GM19463 (cell line): ENCODE measurements at regions not wholly inside any gene's neighbourhood (a gene's known extent, or its start where the extent isn't known, plus 50 kb on each side); places are given as distances from the start of the nearest gene placed in this dataset.

ENCODE experiments used
- ATAC-seq: cut with Tn5 transposase; IDR thresholded peaks from one replicate; pipeline ENCODE4 v1.9.1; 2021; ENCODE audit warnings: mild to moderate bottlenecking, moderate library complexity; ENCODE audit not compliant: unreplicated experiment

DNA sequence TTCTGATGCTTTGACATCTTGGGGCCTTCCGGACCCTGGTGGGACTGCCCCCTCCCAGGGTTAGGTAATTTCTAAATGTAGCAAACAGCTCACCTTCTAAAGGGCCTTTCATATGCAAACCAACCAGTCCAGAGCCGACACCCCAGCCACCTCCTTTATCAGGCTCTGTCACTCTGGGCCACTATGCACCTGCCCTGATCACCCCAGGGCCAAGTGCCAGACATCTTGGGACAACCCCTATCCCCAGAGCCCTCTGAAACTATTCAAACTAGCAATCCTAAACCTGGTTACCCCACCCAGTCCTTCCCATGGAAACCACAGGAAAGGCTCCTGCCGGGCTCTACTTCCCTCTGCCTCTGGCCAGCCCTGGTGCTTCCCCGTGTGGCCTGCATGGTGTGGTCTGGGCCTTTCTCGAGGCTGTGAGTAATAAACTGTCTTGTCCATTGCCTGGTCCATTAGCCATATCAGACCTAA lies 91.2 kb upstream of the TNRC6C start:
- peak; percentile 47 for ATAC-seq

DNA sequence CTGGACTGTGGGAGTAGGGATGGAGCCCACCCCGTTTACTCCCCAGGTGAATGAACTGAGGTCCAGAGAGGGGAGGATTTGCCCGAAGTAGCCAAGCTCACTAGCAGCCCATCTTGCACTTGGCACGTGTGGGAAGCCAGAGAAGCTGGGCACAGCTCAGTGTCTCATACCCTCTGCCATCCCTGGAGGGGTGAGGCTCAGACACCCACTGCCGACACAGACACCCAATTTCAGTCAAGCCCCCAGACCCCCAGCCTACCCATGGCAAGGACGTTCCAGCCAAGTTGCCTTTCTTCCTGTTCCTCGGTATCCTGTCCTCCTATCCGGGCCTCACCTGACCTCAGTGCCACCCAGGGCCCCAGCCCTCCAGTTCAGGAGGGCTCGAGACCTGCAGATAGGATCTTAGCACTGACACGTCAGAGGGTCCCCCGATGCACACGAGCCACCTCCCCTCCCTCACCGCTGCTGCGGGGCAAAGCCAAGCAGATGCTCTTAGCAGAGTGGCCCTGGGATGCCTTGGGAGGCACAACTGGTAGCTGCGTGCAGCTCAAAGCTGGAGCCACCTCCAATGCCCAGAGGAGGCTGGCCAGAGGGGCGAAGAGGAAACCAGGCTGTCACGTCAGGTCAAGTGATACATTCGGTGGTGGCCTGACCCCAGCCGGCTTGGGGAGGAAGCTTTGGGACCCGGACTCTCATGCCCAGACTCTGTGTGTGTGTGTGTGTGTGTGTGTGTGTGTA lies 90.4 kb upstream of the TNRC6C start:
- no peak for ATAC-seq

DNA sequence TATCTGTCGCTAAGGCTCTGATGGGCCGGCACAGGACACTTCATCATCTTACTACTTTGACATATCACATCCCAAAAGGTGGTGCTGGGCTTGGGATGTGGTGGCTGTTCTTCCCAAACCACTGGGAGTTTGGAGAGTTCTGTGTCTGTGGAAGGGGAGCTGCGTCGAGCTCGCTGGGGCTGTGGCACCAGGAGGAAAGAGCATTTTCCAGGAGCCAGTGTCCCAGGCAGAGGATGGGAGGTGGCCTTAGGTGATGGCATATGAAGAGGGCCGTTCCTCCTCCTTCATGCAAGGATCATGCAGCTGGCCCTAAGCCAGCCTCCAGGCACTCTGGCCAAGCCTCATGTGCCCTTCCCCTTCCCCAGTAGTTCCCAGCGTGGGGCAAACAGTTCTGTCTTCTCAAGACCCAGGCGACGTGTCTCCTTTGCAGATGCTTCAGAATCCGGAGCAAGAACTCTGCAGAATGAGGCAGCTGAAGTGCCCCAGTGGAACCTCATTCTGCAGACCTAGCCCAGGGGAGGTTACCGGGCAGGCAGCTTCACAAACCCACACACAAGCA lies 89.4 kb upstream of the TNRC6C start:
- ATAC-seq = no peak

DNA sequence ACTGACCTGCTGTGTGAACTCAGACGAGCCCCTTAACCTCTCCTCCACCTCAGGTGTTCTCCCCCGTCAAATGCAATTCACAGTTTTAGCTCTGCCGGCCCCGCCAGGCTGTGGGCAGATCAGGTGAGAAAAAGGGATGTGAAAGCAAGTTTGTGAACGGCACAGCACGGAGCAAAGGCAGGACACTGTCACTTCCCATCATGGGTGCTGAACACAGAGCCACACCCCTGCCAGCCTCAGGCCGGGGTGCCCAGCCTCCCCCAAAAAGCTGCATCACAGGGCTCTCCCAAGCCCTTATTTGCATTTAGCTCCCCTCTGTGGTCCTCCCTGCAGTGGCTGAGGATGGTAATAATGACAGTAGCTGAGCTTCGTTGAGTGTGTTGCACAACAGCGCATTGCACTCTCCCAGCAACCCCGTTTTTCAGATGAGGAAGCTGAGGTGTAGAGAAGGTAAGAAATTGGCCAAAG lies 88.8 kb upstream of the TNRC6C start:
- peak; percentile 81 for ATAC-seq

DNA sequence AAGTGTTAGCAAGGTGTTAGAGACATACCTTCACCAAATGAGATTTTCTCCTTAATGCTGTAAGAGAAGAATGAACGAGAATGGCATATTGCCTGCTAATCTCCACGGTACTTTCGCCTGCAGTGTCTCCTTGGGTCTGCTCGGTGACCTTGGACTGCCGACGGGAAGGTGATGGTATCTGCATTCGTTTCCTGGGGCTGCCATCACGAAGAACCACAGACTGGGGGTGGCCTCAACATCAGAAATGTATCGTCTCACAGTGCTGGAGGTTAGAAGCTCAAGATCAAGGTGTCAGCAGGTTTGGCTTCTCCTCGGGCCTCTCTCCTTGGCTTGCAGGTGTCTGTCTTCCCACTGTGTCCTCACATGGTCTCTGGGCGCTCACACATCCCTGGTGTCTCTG lies 86.3 kb upstream of the TNRC6C start:
- no peak for ATAC-seq

DNA sequence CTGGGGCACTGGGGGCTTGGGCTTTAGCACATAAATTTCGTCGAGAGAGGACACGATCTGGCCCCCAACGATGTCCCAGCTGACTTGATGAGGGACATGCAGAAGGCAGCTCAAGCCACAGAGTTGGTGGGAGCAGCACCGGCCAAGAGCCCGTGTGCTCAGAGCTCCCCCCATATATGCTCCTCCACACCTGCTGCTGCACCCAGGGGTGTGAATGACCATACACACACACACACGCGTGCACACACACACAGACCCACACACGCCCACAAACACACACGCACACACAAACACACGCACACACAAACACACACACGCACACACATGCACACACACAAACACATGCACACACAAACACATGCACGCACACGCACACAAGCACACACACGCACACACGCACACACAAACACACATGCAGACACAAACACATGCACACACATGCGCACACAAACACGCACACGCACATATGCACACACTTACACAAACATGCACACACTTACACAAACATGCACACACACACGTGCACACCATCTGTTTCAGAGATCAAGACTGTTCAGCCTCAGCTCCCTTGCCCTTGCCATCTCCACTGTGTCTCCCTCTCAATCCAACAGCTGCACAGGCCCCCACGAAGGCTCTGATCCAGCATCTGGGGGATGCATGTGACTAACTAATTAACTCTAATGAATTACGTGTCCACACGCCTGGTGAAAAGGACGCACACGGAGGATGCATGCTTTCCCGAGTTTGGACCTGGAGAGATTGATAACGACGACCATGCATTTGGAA lies 85.6 kb upstream of the TNRC6C start:
- no peak for ATAC-seq

DNA sequence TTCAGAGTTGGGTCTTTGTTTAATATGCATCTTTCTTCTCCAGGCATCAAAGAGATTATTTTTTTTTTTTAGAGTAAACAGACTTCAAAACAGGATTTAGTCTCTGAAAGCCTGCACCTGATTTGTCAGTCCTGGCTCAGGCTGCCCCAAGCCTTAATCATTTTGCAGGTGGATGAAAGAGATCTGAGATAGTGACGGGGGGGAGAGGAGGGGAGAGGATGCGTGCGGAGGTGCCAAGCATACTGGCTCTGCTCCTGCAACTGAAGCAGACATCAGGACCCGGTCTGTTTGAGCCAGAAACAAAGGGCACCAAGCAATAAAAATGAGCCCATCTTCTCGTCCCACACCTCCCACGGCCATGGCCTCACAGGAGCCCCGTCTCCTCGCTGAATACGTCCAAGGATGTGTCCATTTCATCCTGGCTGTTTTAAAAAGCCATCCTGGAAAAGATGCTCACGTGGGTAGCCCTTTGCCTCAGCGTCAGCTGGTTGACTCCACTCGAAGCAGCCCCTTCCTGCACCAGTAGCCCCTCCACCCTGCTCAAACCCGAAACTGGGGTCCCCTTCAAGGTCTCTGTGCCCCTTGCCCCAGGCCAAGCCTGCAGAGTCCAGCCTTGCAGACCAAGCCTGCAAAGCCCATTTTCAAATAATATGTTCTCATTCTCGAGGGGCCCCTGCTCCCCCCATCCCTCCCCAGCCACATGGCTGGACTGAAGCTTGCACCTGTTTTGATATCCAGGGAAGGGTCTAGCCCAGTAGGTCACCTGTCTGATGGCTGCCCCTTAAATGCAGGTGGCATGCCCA lies 84.8 kb upstream of the TNRC6C start:
- ATAC-seq = no peak

DNA sequence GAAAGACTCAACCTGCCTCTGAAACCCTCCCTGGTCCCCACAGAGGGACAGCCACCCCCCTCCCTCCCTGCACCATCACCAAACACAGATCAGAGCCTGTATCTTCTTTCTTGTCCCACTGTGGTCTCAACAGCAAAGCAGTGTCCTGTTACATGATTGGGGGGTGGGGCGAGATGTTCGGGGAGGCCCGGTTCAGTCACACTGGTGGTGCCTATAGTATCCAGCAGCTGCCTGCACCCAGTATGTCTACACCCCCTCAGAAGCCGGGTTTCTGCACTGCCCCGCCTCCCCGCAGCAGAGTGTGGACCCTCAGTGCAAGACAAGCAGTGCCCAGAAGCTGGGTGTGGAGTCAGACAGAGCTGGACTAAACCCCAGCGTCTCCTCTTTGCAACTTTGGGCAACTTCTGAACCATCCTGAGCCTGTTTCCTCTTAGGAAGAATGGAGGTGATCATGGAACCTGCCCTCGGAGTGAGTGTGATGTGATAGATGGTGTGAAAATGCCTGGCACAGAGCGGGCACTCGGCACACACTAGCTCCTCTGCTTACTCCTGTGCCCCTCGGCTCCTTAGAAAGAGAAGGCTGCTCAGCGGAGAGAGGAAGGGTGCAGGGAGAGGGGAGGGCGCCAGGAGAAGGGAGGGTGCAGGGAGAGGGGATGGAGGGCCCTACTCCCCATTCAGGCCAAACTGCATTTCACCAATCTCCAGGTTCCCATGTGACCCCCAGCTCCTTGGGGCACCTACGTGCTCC lies 84.0 kb upstream of the TNRC6C start:
- no peak for ATAC-seq

DNA sequence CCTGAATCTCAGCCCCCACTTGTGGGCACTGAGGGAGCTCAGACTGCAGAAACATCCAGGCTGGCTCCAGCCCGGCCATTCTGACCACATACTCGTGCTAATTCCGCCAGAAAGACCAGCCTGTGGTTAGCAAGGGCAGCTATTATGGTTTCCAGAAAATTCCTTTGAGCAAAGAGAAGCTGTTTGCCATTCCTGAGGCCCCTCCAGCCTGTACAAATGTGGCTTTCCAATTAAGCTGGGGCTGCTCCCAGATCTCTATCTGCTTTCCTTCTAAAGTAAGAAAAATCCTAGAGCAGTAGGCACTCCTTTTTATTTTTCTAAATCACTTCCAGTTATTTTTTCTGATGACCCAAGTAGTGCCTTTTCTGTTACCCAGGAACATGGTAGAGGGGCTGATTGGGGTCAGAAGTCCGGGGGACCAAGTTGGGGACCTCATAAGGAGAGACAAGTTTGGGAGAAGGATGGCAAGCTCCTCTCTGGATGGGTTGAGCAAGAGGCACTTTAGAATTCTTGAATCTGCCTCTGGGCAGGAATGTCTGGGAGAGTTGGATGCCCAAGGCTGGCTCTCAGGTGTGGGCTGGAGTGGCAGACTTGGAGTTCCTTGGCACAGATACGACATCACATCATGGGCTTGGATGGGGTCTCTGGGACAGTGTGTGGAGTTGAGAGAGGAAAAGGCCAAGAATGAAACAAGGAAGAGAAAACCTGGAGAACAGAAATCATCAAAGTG lies 83.3 kb upstream of the TNRC6C start:
- no peak for ATAC-seq

DNA sequence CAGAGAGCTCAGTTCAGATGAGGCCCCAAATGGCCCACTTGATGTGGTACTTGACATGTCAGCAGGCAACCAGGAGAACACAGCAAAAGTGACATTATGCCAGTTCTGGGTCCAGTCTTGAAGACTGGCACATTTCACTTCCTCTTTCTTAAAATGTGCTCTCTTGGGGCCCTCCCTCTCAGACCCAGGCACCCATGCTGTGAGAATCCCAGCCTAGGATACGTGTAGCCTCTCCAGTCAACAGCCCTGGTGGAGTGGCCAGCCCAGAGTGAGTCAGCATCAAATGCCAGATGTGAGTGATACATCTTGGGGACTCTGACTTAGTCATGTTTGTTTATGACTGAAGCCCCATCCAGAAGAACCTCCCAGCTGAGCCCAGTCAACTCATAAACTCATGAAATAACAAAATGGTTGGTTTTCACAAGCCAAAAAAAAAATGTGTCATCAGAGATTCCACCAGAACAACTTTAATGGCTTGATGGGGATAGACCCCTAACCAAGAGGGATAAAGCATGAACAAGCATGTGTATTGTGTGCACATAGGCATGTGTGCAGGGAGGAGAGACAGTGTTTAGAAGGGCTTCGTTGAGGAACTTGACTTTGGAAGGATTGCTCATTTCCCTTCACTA lies 82.5 kb upstream of the TNRC6C start:
- ATAC-seq = no peak

DNA sequence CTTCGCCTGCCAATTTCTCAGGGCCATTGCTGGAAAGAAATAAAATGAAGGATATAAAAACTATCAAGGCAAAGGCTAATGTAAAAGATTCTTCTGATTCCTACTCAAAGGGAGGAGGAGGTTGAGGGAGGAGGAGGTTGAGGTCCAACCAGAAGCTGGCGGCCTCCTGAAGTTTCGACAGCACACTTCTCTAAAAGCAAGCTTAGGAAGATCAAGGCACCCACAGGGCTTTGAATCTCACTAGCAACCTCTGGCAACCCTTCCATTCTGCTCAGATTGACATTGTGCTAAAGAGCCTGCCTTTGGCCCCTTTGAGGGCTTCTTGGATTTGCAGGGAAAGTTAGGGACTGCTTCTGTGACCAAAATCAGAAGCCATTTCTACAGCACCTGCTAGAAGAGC lies 81.5 kb upstream of the TNRC6C start:
- no peak for ATAC-seq

DNA sequence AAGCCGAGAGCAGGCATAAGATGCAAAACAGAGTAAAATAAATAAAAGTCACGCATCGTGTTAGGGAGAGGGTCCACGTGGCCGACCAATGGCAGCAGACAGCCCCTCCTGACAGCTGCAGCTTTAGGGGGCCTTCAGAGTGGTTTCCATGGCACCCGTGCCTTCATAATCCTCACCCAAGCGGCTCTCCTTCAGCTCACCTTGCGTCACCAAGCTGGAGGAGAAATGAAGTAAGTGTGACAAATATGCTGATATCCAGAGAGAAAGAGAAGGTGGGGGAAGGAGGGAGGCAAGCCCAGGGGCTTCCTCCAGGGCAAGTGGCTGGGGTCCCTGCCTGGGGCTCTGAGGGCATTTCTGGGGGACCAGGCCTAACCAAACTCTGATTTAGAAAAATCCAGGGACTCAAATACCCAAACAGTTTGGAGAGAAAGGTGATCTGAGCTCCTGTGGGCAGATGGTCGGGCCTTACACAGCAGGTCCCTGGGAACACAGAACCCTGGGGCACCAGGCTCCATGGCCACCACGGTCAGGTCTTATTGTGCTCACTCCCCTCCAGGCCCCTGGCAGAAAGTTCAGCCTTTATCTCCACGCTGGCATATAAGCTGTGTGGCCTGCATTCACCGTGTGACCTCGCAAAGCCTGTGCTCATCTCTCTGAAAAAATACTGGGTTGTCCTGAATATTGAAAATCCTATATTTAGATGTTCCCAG lies 80.7 kb upstream of the TNRC6C start:
- ATAC-seq = no peak

DNA sequence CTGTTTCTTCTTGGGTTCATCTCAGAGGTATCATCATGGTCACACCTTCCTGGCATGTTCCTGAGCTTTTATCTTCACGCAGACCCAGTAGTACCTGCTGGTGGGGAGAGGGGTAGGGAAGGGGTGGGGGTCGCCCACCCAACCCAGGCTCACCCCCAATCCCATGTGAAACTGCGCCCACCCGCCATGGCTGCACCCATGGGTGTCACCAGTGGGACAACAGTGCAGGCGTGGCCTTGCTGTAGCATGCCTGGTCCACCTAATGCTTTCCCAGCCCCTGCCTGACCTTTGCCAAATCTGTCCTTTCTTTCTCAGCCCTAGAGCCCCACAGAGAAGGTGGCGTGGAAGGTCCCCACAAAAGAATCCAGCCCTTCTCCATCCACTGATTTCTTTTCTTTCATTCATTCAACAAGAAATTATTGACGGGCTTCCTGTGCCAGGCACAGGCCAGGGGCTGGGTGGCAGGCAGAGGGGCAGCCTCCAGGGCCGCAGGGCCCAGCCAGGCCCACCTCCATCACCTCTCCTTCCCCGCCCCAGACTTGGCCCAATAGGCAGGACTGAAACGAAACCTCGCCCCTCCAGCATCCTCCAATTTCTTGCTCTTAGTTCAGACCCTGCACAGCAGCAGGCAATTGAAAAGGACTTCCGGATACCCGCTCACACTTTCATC lies 79.1 kb upstream of the TNRC6C start:
- ATAC-seq = no peak

DNA sequence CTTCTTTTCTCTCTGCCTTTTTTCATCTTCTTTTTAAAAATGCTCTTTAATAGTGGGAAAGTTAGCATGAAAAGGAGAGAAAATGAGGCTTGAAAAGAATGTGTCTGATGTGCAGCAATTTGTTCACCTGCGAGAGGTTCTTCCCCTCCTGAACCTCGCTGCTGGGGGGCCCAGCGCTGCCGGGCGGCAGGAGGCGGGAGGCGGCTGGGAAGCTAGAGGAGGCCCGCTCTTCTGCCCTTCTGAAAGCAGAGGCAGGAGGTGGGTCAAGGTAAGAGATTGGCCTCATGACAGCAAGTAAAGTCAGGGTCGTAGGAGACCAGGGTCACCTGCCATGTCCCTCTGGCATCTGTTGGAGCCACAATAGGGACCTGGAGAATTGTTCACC lies 78.6 kb upstream of the TNRC6C start:
- ATAC-seq = no peak

DNA sequence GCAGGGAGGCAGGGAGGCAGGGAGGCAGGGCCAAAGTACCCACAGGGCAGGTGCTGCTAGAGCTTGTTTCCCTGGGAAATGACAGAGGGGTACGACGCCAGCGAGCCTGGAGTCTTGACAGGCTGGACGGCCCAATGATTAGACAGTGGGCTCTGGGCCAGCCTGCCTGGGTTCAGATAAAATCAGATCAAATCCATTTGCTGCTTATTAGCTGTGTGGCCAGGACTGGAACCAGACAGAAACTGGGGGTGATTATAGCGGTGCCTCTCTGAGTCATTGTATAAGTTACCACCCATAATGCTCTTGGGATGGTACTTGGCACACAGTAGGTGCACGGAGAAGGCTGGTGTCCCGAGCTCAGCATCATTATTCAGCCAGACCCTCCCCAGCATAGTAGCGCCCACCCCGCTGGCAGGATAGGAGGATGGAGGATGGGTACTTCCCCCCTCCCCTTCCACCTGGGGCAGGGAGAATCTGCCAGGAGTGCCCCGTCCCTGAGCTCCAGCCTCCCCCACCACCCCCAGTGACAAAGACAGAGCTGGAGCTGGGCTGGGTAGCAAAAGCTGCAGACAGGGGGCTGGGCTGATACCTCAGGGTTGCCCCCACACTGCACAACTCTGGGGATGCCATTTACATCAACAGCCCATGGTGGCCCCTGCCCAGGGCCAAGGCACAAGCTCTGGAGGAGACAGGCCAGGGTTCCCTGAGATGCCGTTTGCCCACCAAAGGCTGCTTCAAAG lies 77.6 kb upstream of the TNRC6C start:
- no peak for ATAC-seq

DNA sequence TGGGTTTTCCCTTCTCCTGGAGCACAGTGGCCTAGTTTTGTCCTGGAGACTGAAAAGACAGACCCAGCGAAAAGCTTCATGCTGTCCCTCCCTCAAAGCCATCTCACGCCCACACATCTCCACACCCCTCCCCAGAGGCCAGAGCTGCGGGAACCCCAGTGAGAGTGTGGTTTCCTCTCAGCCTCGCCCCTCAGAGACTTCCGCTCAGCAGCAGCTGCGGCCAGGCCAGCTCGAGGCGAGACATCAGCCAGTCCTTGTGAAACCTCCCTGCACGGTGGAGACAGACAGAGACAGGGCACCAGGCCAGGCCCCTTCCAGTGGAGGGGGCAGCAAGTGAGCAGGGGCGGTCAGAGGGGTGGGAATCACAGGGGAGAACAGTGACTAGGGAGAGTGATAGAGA lies 77.0 kb upstream of the TNRC6C start:
- peak; percentile 81 for ATAC-seq

DNA sequence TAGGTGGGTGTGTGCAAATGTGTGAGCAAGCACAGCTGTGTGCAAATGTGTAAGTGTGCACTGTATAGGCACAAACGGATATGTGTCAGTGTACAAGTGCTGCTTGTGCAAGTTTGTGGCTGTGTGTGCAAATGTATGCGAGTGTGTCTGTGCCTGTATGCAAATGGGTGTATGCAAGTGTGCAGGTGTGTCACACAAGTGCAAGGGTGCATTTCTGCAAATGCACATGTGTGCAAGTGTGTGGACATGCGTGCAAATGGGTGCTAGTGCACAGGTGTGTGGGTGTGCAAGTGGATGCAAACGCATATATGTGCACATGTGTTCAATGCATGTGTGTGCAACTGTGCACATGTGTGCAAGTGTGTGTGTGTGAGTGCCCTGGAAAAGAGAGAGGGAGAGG lies 76.5 kb upstream of the TNRC6C start:
- no peak for ATAC-seq
